ENCODE measurements at regions not wholly inside any gene's neighbourhood (a gene's known extent, or its start where the extent isn't known, plus 50 kb on each side); places are given as distances from the start of the nearest gene placed in this dataset.
"Not testable (repeated sequence)": the region's sequence is repeated elsewhere in the genome, so short reads cannot be mapped to it uniquely, and the experiment has no call there.

GRCh38 chr4:134539729-134540231 is 338.2 kb upstream of the PABPC4L start:
- Histone ChIP-seq H3K27me3 (ENCODE audit: insufficient read depth, low read length) (no peaks in the 10 kb centered on the region), H2AFZ (ENCODE audit: low read depth, low read length) (no peak overlapping the region), H3K4me1 (ENCODE audit: insufficient read depth, low read length) (no peaks in the 10 kb centered on the region), H3K9me3 (ENCODE audit: low read length) (no peaks in the 10 kb centered on the region), H3K4me3 (ENCODE audit: low read length) (no peak overlapping the region), H3K36me3 (ENCODE audit: insufficient read depth, low read length) (no peaks in the 10 kb centered on the region)

GRCh38 chr4:134537701-134538100 is 336.1 kb upstream of the PABPC4L start:
- no peaks in the 10 kb centered on the region for H3K9me3 ChIP-seq (ENCODE audit: low read length)
- H3K36me3 ChIP-seq (ENCODE audit: insufficient read depth, low read length) = no peaks in the 10 kb centered on the region
- H3K4me1 ChIP-seq (ENCODE audit: insufficient read depth, low read length) = no peaks in the 10 kb centered on the region
- H3K27me3 ChIP-seq (ENCODE audit: insufficient read depth, low read length) = no peaks in the 10 kb centered on the region
- H3K4me3 ChIP-seq (ENCODE audit: low read length) = no peak overlapping the region
- no peak overlapping the region for H2AFZ ChIP-seq (ENCODE audit: low read depth, low read length)

GRCh38 chr4:134533068-134533467 is 331.5 kb upstream of the PABPC4L start:
- no peak overlapping the region for H2AFZ ChIP-seq (ENCODE audit: low read depth, low read length)
- H3K4me3 ChIP-seq (ENCODE audit: low read length) = no peak overlapping the region
- H3K9me3 ChIP-seq (ENCODE audit: low read length) = no peaks in the 10 kb centered on the region
- H3K36me3 ChIP-seq (ENCODE audit: insufficient read depth, low read length) = no peaks in the 10 kb centered on the region
- H3K27me3 ChIP-seq (ENCODE audit: insufficient read depth, low read length) = no peaks in the 10 kb centered on the region
- no peaks in the 10 kb centered on the region for H3K4me1 ChIP-seq (ENCODE audit: insufficient read depth, low read length)

- H2AFZ ChIP-seq (ENCODE audit: low read depth, low read length) = no peak overlapping the region
- H3K36me3 ChIP-seq (ENCODE audit: insufficient read depth, low read length) = no peaks in the 10 kb centered on the region
- H3K4me3 ChIP-seq (ENCODE audit: low read length) = no peak overlapping the region
- H3K27me3 ChIP-seq (ENCODE audit: insufficient read depth, low read length) = no peaks in the 10 kb centered on the region
- H3K4me1 ChIP-seq (ENCODE audit: insufficient read depth, low read length) = no peaks in the 10 kb centered on the region
- no peaks in the 10 kb centered on the region for H3K9me3 ChIP-seq (ENCODE audit: low read length)
Measured at GRCh38 chr4:134531013-134531412, 329.4 kb upstream of the PABPC4L start.

DNA sequence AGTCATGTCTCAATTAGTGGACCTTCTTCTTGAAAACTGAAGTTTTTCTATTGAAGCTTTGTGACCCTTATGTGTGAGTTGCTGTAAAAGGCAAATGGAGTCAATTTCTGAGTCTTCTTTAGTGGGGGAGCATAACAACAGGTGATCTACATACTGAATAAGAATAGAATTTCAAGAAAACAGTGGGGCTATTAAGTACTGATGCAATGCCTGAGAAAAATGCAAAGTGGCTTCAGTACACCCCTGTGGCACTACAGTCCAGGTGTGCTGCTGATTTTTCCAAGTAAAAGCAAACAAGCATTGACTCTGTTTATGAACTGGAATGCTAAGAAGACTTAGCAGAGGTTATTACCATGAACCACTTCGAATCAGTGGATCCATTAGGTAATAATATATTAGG is 328.0 kb upstream of the PABPC4L start:
- Histone ChIP-seq H2AFZ (ENCODE audit: low read depth, low read length) (no peak overlapping the region), H3K9me3 (ENCODE audit: low read length) (no peaks in the 10 kb centered on the region), H3K36me3 (ENCODE audit: insufficient read depth, low read length) (no peaks in the 10 kb centered on the region), H3K4me3 (ENCODE audit: low read length) (no peak overlapping the region), H3K27me3 (ENCODE audit: insufficient read depth, low read length) (no peaks in the 10 kb centered on the region), H3K4me1 (ENCODE audit: insufficient read depth, low read length) (no peaks in the 10 kb centered on the region)

- H3K27me3 ChIP-seq (ENCODE audit: insufficient read depth, low read length) = no peaks in the 10 kb centered on the region
- H3K9me3 ChIP-seq (ENCODE audit: low read length) = no peaks in the 10 kb centered on the region
- no peak overlapping the region for H2AFZ ChIP-seq (ENCODE audit: low read depth, low read length)
- H3K4me1 ChIP-seq (ENCODE audit: insufficient read depth, low read length) = no peaks in the 10 kb centered on the region
- H3K4me3 ChIP-seq (ENCODE audit: low read length) = no peak overlapping the region
- no peaks in the 10 kb centered on the region for H3K36me3 ChIP-seq (ENCODE audit: insufficient read depth, low read length)
Measured at GRCh38 chr4:134518574-134519217, 317.1 kb upstream of the PABPC4L start.

DNA sequence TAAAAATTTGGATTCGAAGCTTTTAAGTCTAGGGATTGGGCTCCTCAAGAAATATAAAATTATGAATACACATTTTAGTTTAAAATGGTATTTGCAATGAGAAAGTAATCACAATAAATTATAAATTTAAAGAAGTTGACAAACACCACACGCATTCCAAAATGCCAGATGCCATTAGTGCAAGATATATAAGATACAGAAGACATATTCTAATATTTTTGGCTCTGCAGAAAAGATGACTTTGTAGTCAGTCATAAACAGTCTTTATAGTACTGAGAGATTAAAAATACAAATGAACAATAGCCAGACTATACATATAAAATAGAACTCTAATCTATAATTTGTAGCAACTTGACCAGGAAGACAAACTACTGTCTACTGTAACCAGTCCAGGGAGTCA is 309.0 kb upstream of the PABPC4L start:
- Histone ChIP-seq H3K27me3 (ENCODE audit: insufficient read depth, low read length) (no peaks in the 10 kb centered on the region), H3K9me3 (ENCODE audit: low read length) (no peaks in the 10 kb centered on the region), H3K4me1 (ENCODE audit: insufficient read depth, low read length) (no peaks in the 10 kb centered on the region), H3K4me3 (ENCODE audit: low read length) (no peak overlapping the region), H2AFZ (ENCODE audit: low read depth, low read length) (no peak overlapping the region), H3K36me3 (ENCODE audit: insufficient read depth, low read length) (no peaks in the 10 kb centered on the region)

DNA sequence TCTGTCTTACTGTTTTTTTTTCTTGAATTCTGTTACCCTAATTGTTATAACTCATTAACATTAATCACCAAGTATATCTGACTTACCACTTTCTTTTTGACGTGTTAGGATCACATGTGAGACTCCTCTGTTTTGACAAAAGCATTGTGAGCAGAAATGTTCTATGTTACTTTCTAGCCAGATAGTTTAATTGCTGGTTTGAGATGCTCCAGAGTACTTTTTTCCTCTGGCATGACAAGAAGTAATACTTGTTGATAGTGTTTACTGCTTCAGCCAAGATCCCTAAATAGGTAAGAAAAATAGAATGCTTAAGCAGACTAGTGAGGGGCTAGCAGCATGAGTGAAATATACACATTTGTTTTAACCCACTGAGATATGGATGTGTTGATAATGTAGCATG is 303.9 kb upstream of the PABPC4L start:
- Histone ChIP-seq H3K4me3 (ENCODE audit: low read length) (no peak overlapping the region), H3K4me1 (ENCODE audit: insufficient read depth, low read length) (peaks cover 4% of the 10 kb centered on the region), H3K36me3 (ENCODE audit: insufficient read depth, low read length) (no peaks in the 10 kb centered on the region), H3K27me3 (ENCODE audit: insufficient read depth, low read length) (no peaks in the 10 kb centered on the region), H3K9me3 (ENCODE audit: low read length) (no peaks in the 10 kb centered on the region), H2AFZ (ENCODE audit: low read depth, low read length) (no peak overlapping the region)

GRCh38 chr4:134501973-134502643 is 300.5 kb upstream of the PABPC4L start:
- H3K27me3 ChIP-seq (ENCODE audit: insufficient read depth, low read length) = no peaks in the 10 kb centered on the region
- no peaks in the 10 kb centered on the region for H3K36me3 ChIP-seq (ENCODE audit: insufficient read depth, low read length)
- H3K4me1 ChIP-seq (ENCODE audit: insufficient read depth, low read length) = peaks cover 4% of the 10 kb centered on the region
- H3K4me3 ChIP-seq (ENCODE audit: low read length) = no peak overlapping the region
- H3K9me3 ChIP-seq (ENCODE audit: low read length) = no peaks in the 10 kb centered on the region
- H2AFZ ChIP-seq (ENCODE audit: low read depth, low read length) = no peak overlapping the region

DNA sequence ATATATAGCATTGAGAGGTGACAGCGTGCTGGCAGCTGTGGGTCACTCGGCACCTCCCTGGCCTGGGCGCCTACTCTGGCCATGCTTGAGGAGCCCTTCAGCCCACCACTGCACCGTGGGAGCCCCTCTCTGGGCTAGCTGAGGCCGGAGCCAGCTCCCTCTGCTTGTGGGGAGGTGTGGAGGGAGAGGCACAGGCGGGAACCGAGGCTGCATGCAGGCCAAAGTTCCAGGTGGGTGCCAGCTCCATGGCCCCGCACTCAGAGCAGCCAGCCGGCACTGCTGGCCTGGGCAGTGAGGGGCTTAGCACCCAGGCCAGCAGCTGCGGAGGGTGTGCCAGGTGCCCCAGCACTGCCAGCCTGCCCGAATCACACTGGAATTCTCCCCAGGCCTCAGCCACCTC is 299.9 kb upstream of the PABPC4L start:
- not testable (repeated sequence) for H3K36me3 ChIP-seq (ENCODE audit: insufficient read depth, low read length); H3K9me3 ChIP-seq (ENCODE audit: low read length); H3K4me3 ChIP-seq (ENCODE audit: low read length); H3K27me3 ChIP-seq (ENCODE audit: insufficient read depth, low read length); H2AFZ ChIP-seq (ENCODE audit: low read depth, low read length); H3K4me1 ChIP-seq (ENCODE audit: insufficient read depth, low read length)

- no peaks in the 10 kb centered on the region for H3K27me3 ChIP-seq (ENCODE audit: insufficient read depth, low read length)
- H3K4me1 ChIP-seq (ENCODE audit: insufficient read depth, low read length) = no peaks in the 10 kb centered on the region
- no peak overlapping the region for H3K4me3 ChIP-seq (ENCODE audit: low read length)
- no peak overlapping the region for H2AFZ ChIP-seq (ENCODE audit: low read depth, low read length)
- no peaks in the 10 kb centered on the region for H3K36me3 ChIP-seq (ENCODE audit: insufficient read depth, low read length)
- H3K9me3 ChIP-seq (ENCODE audit: low read length) = no peaks in the 10 kb centered on the region
Measured at GRCh38 chr4:134499074-134499473, 297.5 kb upstream of the PABPC4L start.

- Histone ChIP-seq H3K27me3 (ENCODE audit: insufficient read depth, low read length) (no peaks in the 10 kb centered on the region), H3K4me3 (ENCODE audit: low read length) (no peak overlapping the region)
Measured at GRCh38 chr4:134490863-134491262, 289.3 kb upstream of the PABPC4L start.

GRCh38 chr4:134483514-134483913 is 281.9 kb upstream of the PABPC4L start:
- H3K27me3 ChIP-seq (ENCODE audit: insufficient read depth, low read length); H3K9me3 ChIP-seq (ENCODE audit: low read length); H2AFZ ChIP-seq (ENCODE audit: low read depth, low read length); H3K4me1 ChIP-seq (ENCODE audit: insufficient read depth, low read length); H3K36me3 ChIP-seq (ENCODE audit: insufficient read depth, low read length); H3K4me3 ChIP-seq (ENCODE audit: low read length): not testable (repeated sequence)

More at GRCh38 chr4:134490863-134491262, 289.3 kb upstream of the PABPC4L start:
- no peaks in the 10 kb centered on the region for H3K36me3 ChIP-seq (ENCODE audit: insufficient read depth, low read length)
- no peaks in the 10 kb centered on the region for H3K4me1 ChIP-seq (ENCODE audit: insufficient read depth, low read length)
- no peaks in the 10 kb centered on the region for H3K9me3 ChIP-seq (ENCODE audit: low read length)
- H2AFZ ChIP-seq (ENCODE audit: low read depth, low read length) = peak overlapping the region; percentile 29

GRCh38 chr4:134471569-134471968 is 270.0 kb upstream of the PABPC4L start:
- Histone ChIP-seq H3K36me3 (ENCODE audit: insufficient read depth, low read length) (no peaks in the 10 kb centered on the region), H3K4me3 (ENCODE audit: low read length) (no peak overlapping the region), H3K9me3 (ENCODE audit: low read length) (no peaks in the 10 kb centered on the region), H3K27me3 (ENCODE audit: insufficient read depth, low read length) (no peaks in the 10 kb centered on the region), H3K4me1 (ENCODE audit: insufficient read depth, low read length) (no peaks in the 10 kb centered on the region), H2AFZ (ENCODE audit: low read depth, low read length) (no peak overlapping the region)
